Small intestine (tissue), 7 donors: ENCODE measurements at regions not wholly inside any gene's neighbourhood (a gene's known extent, or its start where the extent isn't known, plus 50 kb on each side); places are given as distances from the start of the nearest gene placed in this dataset.
A peak's percentile ranks its signal among the peaks of the same experiment; 100 is the strongest.

Experiments
- DNase-seq, 2 donors: peaks; one replicate each; pipeline versions ENCODE4 v3.0.0 to v3.0.0-alpha.2; 2013
- FAIRE-seq: peaks from 2 replicates; lab custom pipeline; 2012; peaks lifted over from hg19 to GRCh38; lab: Jason Lieb, UNC
- H3K27ac ChIP-seq, 3 donors: one replicate each; pipeline ENCODE4 v1.5.1; 2013; ENCODE audit warnings: low read length in 2 of 3, mild to moderate bottlenecking in 2 of 3, control low read depth in 1 of 3, inconsistent platforms in 1 of 3, low read depth in 1 of 3, moderate library complexity in 1 of 3
- H3K27me3 ChIP-seq, 3 donors: one replicate each; pipeline ENCODE4 v1.6.1; 2013; ENCODE audit warnings: low read length in 3 of 3, inconsistent platforms in 1 of 3; ENCODE audit not compliant: control insufficient read depth in 3 of 3, insufficient read depth in 3 of 3
- H3K36me3 ChIP-seq, 3 donors: one replicate each; pipeline ENCODE4 v1.6.1; 2013; ENCODE audit warnings: low read length in 3 of 3, inconsistent platforms in 1 of 3, low read depth in 1 of 3, mild to moderate bottlenecking in 1 of 3, moderate library complexity in 1 of 3; ENCODE audit not compliant: control insufficient read depth in 3 of 3, insufficient read depth in 2 of 3
- H3K4me1 ChIP-seq, 3 donors: one replicate each; pipeline ENCODE4 v1.6.1; 2013; ENCODE audit warnings: low read length in 2 of 3, inconsistent platforms in 1 of 3, low read depth in 1 of 3, mild to moderate bottlenecking in 1 of 3, moderate library complexity in 1 of 3; ENCODE audit not compliant: control insufficient read depth in 3 of 3, insufficient read depth in 2 of 3
- H3K4me3 ChIP-seq, 3 donors: one replicate each; pipeline ENCODE4 v1.5.1; 2013; ENCODE audit warnings: low read length in 3 of 3, control low read depth in 1 of 3, inconsistent platforms in 1 of 3, low read depth in 1 of 3, mild to moderate bottlenecking in 1 of 3, moderate library complexity in 1 of 3
- H3K9me3 ChIP-seq, 2 donors: one replicate each; pipeline ENCODE4 v1.6.1; 2013; ENCODE audit warnings: low read depth in 1 of 2, low read length in 1 of 2; ENCODE audit not compliant: control insufficient read depth in 2 of 2, insufficient read depth in 1 of 2
- WGBS, 3 donors: extraction: QIAGEN DNeasy Blood & Tissue Kit; methylation state at CpG; one replicate each; pipeline ENCODE4 v1.1.7; 2013; 5-methylcytosine and 5-hydroxymethylcytosine counted together
- donor health status: healthy with polysubstance abuse.
- donor health status: control.
- donor health status: control.
- donor health status: Bipolar disorder and iron deficiency.
- donor health status: healthy.

GRCh38 chr20:24836661-24837299 lies 112.3 kb upstream of the CST7 start:
- no peak overlapping the region for H3K4me3 ChIP-seq
- H3K27me3 ChIP-seq: no peaks in the 10 kb centered on the region
- DNase-seq: no peak
- FAIRE-seq: no peak
- H3K27ac ChIP-seq: no peak overlapping the region
- H3K36me3 ChIP-seq: no peaks in the 10 kb centered on the region
- no peaks in the 10 kb centered on the region for H3K9me3 ChIP-seq
- no peaks in the 10 kb centered on the region for H3K4me1 ChIP-seq
- WGBS, 3 donors: 56 to 67% (median 63%) methylated on average over 9 of the region's 9 CpGs

- H3K27ac ChIP-seq: no peak overlapping the region
- H3K27me3 ChIP-seq: no peaks in the 10 kb centered on the region
- FAIRE-seq (no peak), DNase-seq (no peak)
- H3K9me3 ChIP-seq: no peaks in the 10 kb centered on the region
- no peak overlapping the region for H3K4me3 ChIP-seq
- H3K36me3 ChIP-seq: no peaks in the 10 kb centered on the region
- no peaks in the 10 kb centered on the region for H3K4me1 ChIP-seq
- 89 to 91% (median 90%) methylated on average over 7 of the region's 7 CpGs for WGBS, 3 donors
Measured at GRCh38 chr20:24837781-24838450, 111.2 kb upstream of the CST7 start.

- no peak overlapping the region for H3K4me3 ChIP-seq
- no peaks in the 10 kb centered on the region for H3K27me3 ChIP-seq
- DNase-seq (no peak), FAIRE-seq (no peak)
- no peaks in the 10 kb centered on the region for H3K4me1 ChIP-seq
- WGBS, 3 donors: 82 to 86% (median 83%) methylated on average over 8 of the region's 8 CpGs
- no peak overlapping the region for H3K27ac ChIP-seq
- no peaks in the 10 kb centered on the region for H3K9me3 ChIP-seq
- no peaks in the 10 kb centered on the region for H3K36me3 ChIP-seq
Measured at GRCh38 chr20:24838546-24839535, 110.2 kb upstream of the CST7 start.

- H3K4me3 ChIP-seq: no peak overlapping the region
- H3K27me3 ChIP-seq: no peaks in the 10 kb centered on the region
- FAIRE-seq: no peak
- no peaks in the 10 kb centered on the region for H3K4me1 ChIP-seq
- no peaks in the 10 kb centered on the region for H3K36me3 ChIP-seq
- H3K9me3 ChIP-seq: no peaks in the 10 kb centered on the region
- no peak overlapping the region for H3K27ac ChIP-seq
- 61 to 70% (median 61%) methylated on average over 8 of the region's 8 CpGs for WGBS, 3 donors
- DNase-seq: no peak
Measured at GRCh38 chr20:24840121-24840713, 108.9 kb upstream of the CST7 start.

GRCh38 chr20:24842274-24842917 lies 106.7 kb upstream of the CST7 start:
- WGBS, 3 donors: 53 to 61% (median 60%) methylated on average over 12 of the region's 12 CpGs
- Histone ChIP-seq H3K4me1 (no peaks in the 10 kb centered on the region), H3K27ac (peak overlapping the region in 1 of 3 donors; percentile 24), H3K4me3 (no peak overlapping the region), H3K9me3 (no peaks in the 10 kb centered on the region), H3K27me3 (no peaks in the 10 kb centered on the region), H3K36me3 (no peaks in the 10 kb centered on the region)
- no peak for FAIRE-seq
- no peak for DNase-seq

- Histone ChIP-seq H3K4me1 (no peaks in the 10 kb centered on the region), H3K36me3 (no peaks in the 10 kb centered on the region), H3K9me3 (no peaks in the 10 kb centered on the region), H3K4me3 (no peak overlapping the region), H3K27me3 (no peaks in the 10 kb centered on the region), H3K27ac (peak overlapping the region in 1 of 3 donors; percentile 24)
- FAIRE-seq (no peak), DNase-seq (no peak)
- WGBS, 3 donors: 50 to 67% (median 56%) methylated on average over 7 of the region's 7 CpGs
Measured at GRCh38 chr20:24842918-24843715, 106.0 kb upstream of the CST7 start.

GRCh38 chr20:24850176-24850575 lies 98.9 kb upstream of the CST7 start:
- Histone ChIP-seq H3K27me3 (no peaks in the 10 kb centered on the region), H3K36me3 (no peaks in the 10 kb centered on the region), H3K4me1 (no peaks in the 10 kb centered on the region), H3K27ac (no peak overlapping the region), H3K9me3 (peaks cover 0 to 3% of the 10 kb centered on the region in 2 donors), H3K4me3 (no peak overlapping the region)
- FAIRE-seq (no peak), DNase-seq (no peak)
- WGBS, 3 donors: 60 to 74% (median 67%) methylated on average over 5 of the region's 5 CpGs
